ENCODE measurements at regions not wholly inside any gene's neighbourhood (a gene's known extent, or its start where the extent isn't known, plus 50 kb on each side); places are given as distances from the start of the nearest gene placed in this dataset.

DNA sequence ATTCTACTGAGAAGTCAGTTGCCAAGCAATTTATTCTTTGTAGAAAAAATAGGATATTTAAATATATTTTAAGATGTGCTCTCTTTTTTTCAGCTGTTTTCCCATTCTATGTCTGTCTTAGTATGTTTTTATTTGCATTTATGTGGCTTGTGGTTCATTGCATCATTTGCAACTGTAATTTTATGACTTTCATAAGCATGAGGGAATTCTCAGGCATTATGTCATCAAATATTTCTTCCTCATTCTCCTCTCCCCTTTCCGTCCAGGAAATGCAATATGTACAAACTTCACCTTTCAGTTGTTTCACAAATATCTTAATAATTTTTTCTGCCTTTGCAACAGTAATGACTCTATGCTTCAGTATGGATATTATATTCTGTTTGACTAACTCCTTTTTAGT is 560.2 kb upstream of the LRATD1 start:
- Histone ChIP-seq H3K27me3 (ENCODE audit: control insufficient read depth, insufficient read depth, low read length) (no peaks in the 10 kb centered on the region), H3K9ac (no peak overlapping the region), H3K9me3 (ENCODE audit: control insufficient read depth, low read length) (no peaks in the 10 kb centered on the region), H3K36me3 (ENCODE audit: control insufficient read depth, insufficient read depth, low read length) (no peaks in the 10 kb centered on the region), H3K27ac (no peak overlapping the region), H3K79me2 (no peaks in the 10 kb centered on the region), H3K4me1 (no peaks in the 10 kb centered on the region), H2AFZ (no peak overlapping the region), H3K4me3 (ENCODE audit: low read depth, low read length) (no peak overlapping the region), H3K4me2 (ENCODE audit: low read length) (no peak overlapping the region)
- TF ChIP-seq, protein P1, sequence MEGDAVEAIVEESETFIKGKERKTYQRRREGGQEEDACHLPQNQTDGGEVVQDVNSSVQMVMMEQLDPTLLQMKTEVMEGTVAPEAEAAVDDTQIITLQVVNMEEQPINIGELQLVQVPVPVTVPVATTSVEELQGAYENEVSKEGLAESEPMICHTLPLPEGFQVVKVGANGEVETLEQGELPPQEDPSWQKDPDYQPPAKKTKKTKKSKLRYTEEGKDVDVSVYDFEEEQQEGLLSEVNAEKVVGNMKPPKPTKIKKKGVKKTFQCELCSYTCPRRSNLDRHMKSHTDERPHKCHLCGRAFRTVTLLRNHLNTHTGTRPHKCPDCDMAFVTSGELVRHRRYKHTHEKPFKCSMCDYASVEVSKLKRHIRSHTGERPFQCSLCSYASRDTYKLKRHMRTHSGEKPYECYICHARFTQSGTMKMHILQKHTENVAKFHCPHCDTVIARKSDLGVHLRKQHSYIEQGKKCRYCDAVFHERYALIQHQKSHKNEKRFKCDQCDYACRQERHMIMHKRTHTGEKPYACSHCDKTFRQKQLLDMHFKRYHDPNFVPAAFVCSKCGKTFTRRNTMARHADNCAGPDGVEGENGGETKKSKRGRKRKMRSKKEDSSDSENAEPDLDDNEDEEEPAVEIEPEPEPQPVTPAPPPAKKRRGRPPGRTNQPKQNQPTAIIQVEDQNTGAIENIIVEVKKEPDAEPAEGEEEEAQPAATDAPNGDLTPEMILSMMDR (IDR thresholded peaks at IDR 0.05): no peak

DNA sequence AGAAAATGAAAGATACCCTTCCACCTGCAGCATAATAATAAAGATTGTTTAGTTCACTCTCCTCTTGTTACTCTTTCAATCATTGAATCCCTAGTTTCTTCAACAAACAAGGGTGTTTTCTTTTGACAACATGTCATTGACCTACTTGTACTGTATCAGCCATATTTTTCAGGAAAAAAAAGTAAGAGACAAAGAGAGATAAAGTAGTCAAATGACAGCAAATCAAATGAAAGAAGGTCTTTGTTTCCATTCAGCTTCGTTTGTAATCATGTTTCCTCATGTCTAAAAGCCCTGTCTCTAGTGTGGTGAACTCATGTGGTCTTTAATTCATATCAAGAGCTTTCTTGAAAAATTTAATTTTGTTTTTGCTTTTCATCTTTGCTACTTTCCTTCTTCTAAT is 557.8 kb upstream of the LRATD1 start:
- H2AFZ ChIP-seq: no peak overlapping the region
- H3K9me3 ChIP-seq (ENCODE audit: control insufficient read depth, low read length): no peaks in the 10 kb centered on the region
- no peak overlapping the region for H3K9ac ChIP-seq
- no peak overlapping the region for H3K4me2 ChIP-seq (ENCODE audit: low read length)
- TF ChIP-seq, protein P1 (IDR thresholded peaks at IDR 0.05): no peak
- no peaks in the 10 kb centered on the region for H3K36me3 ChIP-seq (ENCODE audit: control insufficient read depth, insufficient read depth, low read length)
- H3K4me1 ChIP-seq: no peaks in the 10 kb centered on the region
- H3K27me3 ChIP-seq (ENCODE audit: control insufficient read depth, insufficient read depth, low read length): no peaks in the 10 kb centered on the region
- no peaks in the 10 kb centered on the region for H3K79me2 ChIP-seq
- no peak overlapping the region for H3K4me3 ChIP-seq (ENCODE audit: low read depth, low read length)
- no peak overlapping the region for H3K27ac ChIP-seq

DNA sequence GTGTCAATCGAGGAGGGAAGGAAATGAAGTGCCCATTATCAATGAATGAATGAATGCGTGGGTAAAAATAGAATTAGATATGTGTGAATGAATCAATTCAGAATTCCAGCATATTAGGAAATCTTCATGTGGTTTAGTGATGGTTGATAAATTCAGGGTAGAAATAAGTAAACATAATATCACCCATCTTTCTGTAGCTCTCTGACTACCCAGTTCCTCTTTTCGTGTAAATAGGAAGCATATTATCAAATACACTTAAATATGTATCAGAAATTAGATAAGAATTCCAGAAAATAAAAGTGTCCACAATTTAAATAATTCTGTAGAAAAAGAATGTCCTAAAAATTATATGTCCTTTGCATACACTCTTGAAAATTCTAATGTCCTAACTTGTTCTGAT is 552.9 kb upstream of the LRATD1 start:
- no peak overlapping the region for H3K9ac ChIP-seq
- H3K9me3 ChIP-seq (ENCODE audit: control insufficient read depth, low read length): no peaks in the 10 kb centered on the region
- no peak overlapping the region for H3K4me2 ChIP-seq (ENCODE audit: low read length)
- H2AFZ ChIP-seq: no peak overlapping the region
- no peaks in the 10 kb centered on the region for H3K4me1 ChIP-seq
- H3K36me3 ChIP-seq (ENCODE audit: control insufficient read depth, insufficient read depth, low read length): no peaks in the 10 kb centered on the region
- no peaks in the 10 kb centered on the region for H3K27me3 ChIP-seq (ENCODE audit: control insufficient read depth, insufficient read depth, low read length)
- H3K79me2 ChIP-seq: no peaks in the 10 kb centered on the region
- no peak overlapping the region for H3K4me3 ChIP-seq (ENCODE audit: low read depth, low read length)
- no peak overlapping the region for H3K27ac ChIP-seq
- TF ChIP-seq, protein P1 (IDR thresholded peaks at IDR 0.05): no peak

GRCh38 chr2:14081521-14081920 is 551.0 kb upstream of the LRATD1 start:
- Histone ChIP-seq H3K4me3 (ENCODE audit: low read depth, low read length) (no peak overlapping the region), H2AFZ (no peak overlapping the region), H3K9ac (no peak overlapping the region), H3K36me3 (ENCODE audit: control insufficient read depth, insufficient read depth, low read length) (no peaks in the 10 kb centered on the region), H3K4me2 (ENCODE audit: low read length) (no peak overlapping the region), H3K9me3 (ENCODE audit: control insufficient read depth, low read length) (no peaks in the 10 kb centered on the region), H3K27ac (no peak overlapping the region), H3K4me1 (no peaks in the 10 kb centered on the region), H3K27me3 (ENCODE audit: control insufficient read depth, insufficient read depth, low read length) (no peaks in the 10 kb centered on the region), H3K79me2 (no peaks in the 10 kb centered on the region)
- TF ChIP-seq, protein P1 (IDR thresholded peaks at IDR 0.05): no peak

DNA sequence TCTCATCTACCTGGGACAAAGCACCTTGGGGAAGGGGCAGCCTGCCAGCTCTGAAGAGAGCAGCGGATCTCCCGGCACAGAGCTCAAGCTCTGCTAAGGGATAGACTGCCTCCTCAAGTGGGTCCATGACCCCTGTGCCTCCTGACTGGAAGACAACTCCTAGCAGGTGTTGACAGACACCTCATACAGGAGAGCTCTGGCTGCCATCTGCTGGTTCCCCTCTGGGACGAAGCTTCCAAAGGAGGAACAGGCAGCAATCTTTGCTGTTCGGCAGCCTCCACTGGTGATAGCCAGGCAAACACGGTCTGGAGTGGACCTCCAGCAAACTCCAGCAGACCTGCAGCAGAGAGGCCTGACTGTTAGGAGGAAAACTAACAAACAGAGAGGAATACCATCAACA is 549.9 kb upstream of the LRATD1 start:
- H3K4me2 ChIP-seq (ENCODE audit: low read length): no peak overlapping the region
- H2AFZ ChIP-seq: no peak overlapping the region
- H3K27ac ChIP-seq: no peak overlapping the region
- TF ChIP-seq, protein P1 (IDR thresholded peaks at IDR 0.05): no peak
- H3K79me2 ChIP-seq: no peaks in the 10 kb centered on the region
- no peaks in the 10 kb centered on the region for H3K4me1 ChIP-seq
- no peak overlapping the region for H3K9ac ChIP-seq
- H3K4me3 ChIP-seq (ENCODE audit: low read depth, low read length): no peak overlapping the region
- H3K36me3 ChIP-seq (ENCODE audit: control insufficient read depth, insufficient read depth, low read length): no peaks in the 10 kb centered on the region
- H3K9me3 ChIP-seq (ENCODE audit: control insufficient read depth, low read length): no peaks in the 10 kb centered on the region
- H3K27me3 ChIP-seq (ENCODE audit: control insufficient read depth, insufficient read depth, low read length): no peaks in the 10 kb centered on the region

All from parathyroid adenoma (tissue), 2 donors.